PC-9 (cell line): ENCODE measurements at regions not wholly inside any gene's neighbourhood (a gene's known extent, or its start where the extent isn't known, plus 50 kb on each side); places are given as distances from the start of the nearest gene placed in this dataset.
A peak's percentile ranks its signal among the peaks of the same experiment; 100 is the strongest.

Experiments used
- BruUV-seq: library from RNA; stranded (reverse); fragments of 400-500 nt; replicated peaks from 2 replicates; lab custom pipeline; 2021; lab: Mats Ljungman, UMichigan
- CTCF ChIA-PET: fragments of 300-600 bp; sonication (Branson Sonifier 250); formaldehyde crosslinking; loops from one replicate; lab custom pipeline; 2022; ENCODE audit warnings: antibody characterized with exemption; lab: Charles Lee
- POLR2A ChIA-PET: fragments of 300-600 bp; sonication (Branson Sonifier 250); formaldehyde crosslinking; loops from one replicate; lab custom pipeline; 2022; ENCODE audit warnings: antibody characterized with exemption; ENCODE audit not compliant: unreplicated experiment; lab: Charles Lee
- DNase-seq, 2 experiments: peaks; one replicate each; pipeline versions ENCODE4 v3.0.0 to v3.0.0-alpha.2; 2015 to 2022; ENCODE audit warnings: mixed read lengths in 1 of 2
- H2AFZ ChIP-seq: fragments of 200-600 bp; sonication (generic); 2 replicates; pipeline ENCODE4 v1.8.1; 2017; ENCODE audit warnings: antibody characterized with exemption
- H3F3A ChIP-seq: fragments of 200-600 bp; sonication (generic); 2 replicates; pipeline ENCODE4 v1.8.1; 2017; ENCODE audit warnings: antibody characterized with exemption, mild to moderate bottlenecking, low read depth; ENCODE audit not compliant: insufficient read depth
- H3K27ac ChIP-seq: fragments of 200-600 bp; sonication (generic); 2 replicates; pipeline ENCODE4 v1.6.1; 2016; ENCODE audit warnings: mixed run types
- H3K27me3 ChIP-seq: fragments of 200-600 bp; sonication (generic); 2 replicates; pipeline ENCODE4 v1.6.1; 2016; ENCODE audit warnings: low read depth, mixed run types; ENCODE audit not compliant: insufficient read depth
- H3K36me3 ChIP-seq: fragments of 200-600 bp; sonication (generic); 2 replicates; pipeline ENCODE4 v1.6.1; 2016; ENCODE audit warnings: low read depth, mixed run types
- H3K4me1 ChIP-seq: fragments of 200-600 bp; sonication (generic); replicated peaks from 2 replicates; pipeline ENCODE4 v1.6.1; 2016; ENCODE audit warnings: mixed run types; ENCODE audit not compliant: insufficient read depth
- H3K4me2 ChIP-seq: fragments of 200-600 bp; sonication (generic); 2 replicates; pipeline ENCODE4 v1.6.1; 2017; ENCODE audit warnings: mixed run types
- H3K4me3 ChIP-seq: fragments of 200-600 bp; sonication (generic); 2 replicates; pipeline ENCODE4 v1.6.1; 2016; ENCODE audit warnings: mixed run types
- H3K79me2 ChIP-seq: fragments of 200-600 bp; sonication (generic); 2 replicates; pipeline ENCODE4 v1.6.1; 2017; ENCODE audit warnings: low read depth, mixed run types
- H3K9me2 ChIP-seq: fragments of 200-600 bp; sonication (generic); 2 replicates; pipeline ENCODE4 v1.8.1; 2017; ENCODE audit warnings: mild to moderate bottlenecking; ENCODE audit not compliant: insufficient read depth
- H3K9me3 ChIP-seq: fragments of 200-600 bp; sonication (generic); 2 replicates; pipeline ENCODE4 v1.8.1; 2016; ENCODE audit warnings: low read depth; ENCODE audit not compliant: insufficient read depth
- H4K20me1 ChIP-seq: fragments of 200-600 bp; sonication (generic); 2 replicates; pipeline ENCODE4 v1.8.1; 2017; ENCODE audit not compliant: insufficient read depth
- CTCF ChIP-seq: fragments of 200-600 bp; sonication (generic); conservative IDR thresholded peaks from 2 replicates; pipeline ENCODE4 v1.6.1; 2017; ENCODE audit warnings: mixed run types, antibody characterized with exemption, mild to moderate bottlenecking, moderate library complexity
- EZH2 ChIP-seq: fragments of 200-600 bp; sonication (generic); IDR thresholded peaks from 2 replicates; pipeline ENCODE4 v1.8.0; 2017; ENCODE audit warnings: antibody characterized with exemption, low read depth
- intact Hi-C: fragments of 100-400 bp; cut with micrococcal nuclease; formaldehyde crosslinking; loops from one replicate; pipeline ENCODE4 v1.10.0; 2022; ENCODE audit not compliant: unreplicated experiment

GRCh38 chr7:109091042-109091441 lies 521.4 kb downstream of the DNAJB9 start:
- POLR2A ChIA-PET = no interaction called here
- DNase-seq = no peak
- Histone ChIP-seq H3K4me2 (no peak overlapping the region), H3F3A (no peaks in the 10 kb centered on the region), H3K4me3 (no peak overlapping the region), H3K9me3 (no peaks in the 10 kb centered on the region), H3K79me2 (no peaks in the 10 kb centered on the region), H3K27me3 (no peaks in the 10 kb centered on the region), H2AFZ (no peak overlapping the region), H3K36me3 (no peaks in the 10 kb centered on the region), H4K20me1 (no peaks in the 10 kb centered on the region), H3K4me1 (no peaks in the 10 kb centered on the region), H3K9me2 (no peaks in the 10 kb centered on the region), H3K27ac (no peak overlapping the region)
- TF ChIP-seq EZH2 (no peak), CTCF (no peak)
- BruUV-seq = no TSS peak
- CTCF ChIA-PET = no interaction called here
- intact Hi-C loops = no loop called here

GRCh38 chr7:109092268-109092667 lies 522.6 kb downstream of the DNAJB9 start:
- Histone ChIP-seq H3F3A (no peaks in the 10 kb centered on the region), H2AFZ (no peak overlapping the region), H4K20me1 (no peaks in the 10 kb centered on the region), H3K79me2 (no peaks in the 10 kb centered on the region), H3K27me3 (no peaks in the 10 kb centered on the region), H3K4me2 (no peak overlapping the region), H3K9me2 (no peaks in the 10 kb centered on the region), H3K9me3 (no peaks in the 10 kb centered on the region), H3K36me3 (no peaks in the 10 kb centered on the region), H3K4me1 (no peaks in the 10 kb centered on the region), H3K4me3 (no peak overlapping the region), H3K27ac (no peak overlapping the region)
- intact Hi-C loops = no loop called here
- TF ChIP-seq CTCF (peak; percentile 51), EZH2 (no peak)
- ChIA-PET CTCF (interaction anchor here (0.6 kb wide), 1 partner anchor 31 kb away, joined by 7 read pairs; no protein-coding TSS in a partner anchor), POLR2A (interaction anchor here (0.5 kb wide), 1 partner anchor 12 kb away, joined by 3 read pairs; no protein-coding TSS in a partner anchor)
- no peak for DNase-seq
- no TSS peak for BruUV-seq

GRCh38 chr7:109101332-109101731 lies 531.7 kb downstream of the DNAJB9 start:
- ChIA-PET CTCF (no interaction called here), POLR2A (interaction anchor here (0.9 kb wide), 1 partner anchor 46 kb away, joined by 7 read pairs; no protein-coding TSS in a partner anchor)
- TF ChIP-seq EZH2 = no peak
- no peak for TF ChIP-seq CTCF
- no peak overlapping the region for H3K4me2 ChIP-seq
- H3K79me2 ChIP-seq = no peaks in the 10 kb centered on the region
- no peak overlapping the region for H3K4me3 ChIP-seq
- H3K27me3 ChIP-seq = no peaks in the 10 kb centered on the region
- no peaks in the 10 kb centered on the region for H3K36me3 ChIP-seq
- H3F3A ChIP-seq = no peaks in the 10 kb centered on the region
- no peak overlapping the region for H3K27ac ChIP-seq
- intact Hi-C loops = no loop called here
- no peak for DNase-seq
- H3K9me3 ChIP-seq = no peaks in the 10 kb centered on the region
- no peak overlapping the region for H2AFZ ChIP-seq
- no peaks in the 10 kb centered on the region for H3K4me1 ChIP-seq
- no peaks in the 10 kb centered on the region for H3K9me2 ChIP-seq
- no peaks in the 10 kb centered on the region for H4K20me1 ChIP-seq
- no TSS peak for BruUV-seq
